PFSK-1 (cell line): ENCODE measurements at regions not wholly inside any gene's neighbourhood (a gene's known extent, or its start where the extent isn't known, plus 50 kb on each side); places are given as distances from the start of the nearest gene placed in this dataset.

ENCODE experiments used
- FOXP2 ChIP-seq: optimal IDR thresholded peaks from 2 replicates; pipeline ENCODE3; 2011; ENCODE audit warnings: borderline replicate concordance, control low read depth, inconsistent platforms; ENCODE audit not compliant: insufficient read depth; ENCODE audit errors: extremely low read length, extremely low read depth
- POLR2AphosphoS5 ChIP-seq: IDR thresholded peaks from 2 replicates; pipeline ENCODE4 v1.6.1; 2012; ENCODE audit warnings: low read depth, mild to moderate bottlenecking, control low read depth, low read length, moderate library complexity
- SIN3A ChIP-seq: IDR thresholded peaks from 2 replicates; pipeline ENCODE4 v1.6.1; 2012; ENCODE audit warnings: mild to moderate bottlenecking, low read length, moderate library complexity, borderline replicate concordance; ENCODE audit not compliant: insufficient read depth
- TAF1 ChIP-seq: IDR thresholded peaks from 2 replicates; pipeline ENCODE4 v1.6.1; 2012; ENCODE audit warnings: low read length, control low read depth, borderline replicate concordance; ENCODE audit not compliant: insufficient read depth
- TF ChIP-seq, protein P1 (sequence below), 2 experiments: IDR thresholded peaks; 2 replicates each; pipeline versions ENCODE4 v1.6.1 to v1.8.0; 2011 to 2012; ENCODE audit warnings: low read depth in 2 of 2, low read length in 2 of 2, control low read depth in 1 of 2, inconsistent platforms in 1 of 2, mild to moderate bottlenecking in 1 of 2, moderate library complexity in 1 of 2; ENCODE audit not compliant: insufficient read depth in 1 of 2

DNA sequence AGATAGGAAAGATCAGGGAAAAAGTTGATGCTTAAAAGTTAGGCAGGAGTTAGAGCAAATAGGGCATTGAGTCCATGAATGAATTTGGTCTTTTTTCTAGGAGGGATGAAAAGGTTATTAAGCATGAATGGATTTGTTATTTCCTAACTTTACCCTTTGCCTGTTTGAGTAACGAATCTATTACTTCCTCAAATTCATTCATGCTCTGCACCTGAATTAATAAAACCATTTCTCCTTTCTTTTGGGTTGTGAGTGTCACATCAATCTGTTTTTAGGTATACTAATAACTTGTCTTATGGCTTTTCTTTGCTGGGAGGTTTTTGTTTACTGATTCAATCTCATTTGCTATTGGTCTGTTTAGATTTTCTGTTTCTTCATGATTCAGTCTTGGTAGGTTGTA, 1217.7 kb upstream of the CELF2 start:
- TF ChIP-seq POLR2AphosphoS5: no peak
- TF ChIP-seq SIN3A: no peak
- no peak for TF ChIP-seq TAF1
- TF ChIP-seq FOXP2: no peak
- TF ChIP-seq, protein P1, sequence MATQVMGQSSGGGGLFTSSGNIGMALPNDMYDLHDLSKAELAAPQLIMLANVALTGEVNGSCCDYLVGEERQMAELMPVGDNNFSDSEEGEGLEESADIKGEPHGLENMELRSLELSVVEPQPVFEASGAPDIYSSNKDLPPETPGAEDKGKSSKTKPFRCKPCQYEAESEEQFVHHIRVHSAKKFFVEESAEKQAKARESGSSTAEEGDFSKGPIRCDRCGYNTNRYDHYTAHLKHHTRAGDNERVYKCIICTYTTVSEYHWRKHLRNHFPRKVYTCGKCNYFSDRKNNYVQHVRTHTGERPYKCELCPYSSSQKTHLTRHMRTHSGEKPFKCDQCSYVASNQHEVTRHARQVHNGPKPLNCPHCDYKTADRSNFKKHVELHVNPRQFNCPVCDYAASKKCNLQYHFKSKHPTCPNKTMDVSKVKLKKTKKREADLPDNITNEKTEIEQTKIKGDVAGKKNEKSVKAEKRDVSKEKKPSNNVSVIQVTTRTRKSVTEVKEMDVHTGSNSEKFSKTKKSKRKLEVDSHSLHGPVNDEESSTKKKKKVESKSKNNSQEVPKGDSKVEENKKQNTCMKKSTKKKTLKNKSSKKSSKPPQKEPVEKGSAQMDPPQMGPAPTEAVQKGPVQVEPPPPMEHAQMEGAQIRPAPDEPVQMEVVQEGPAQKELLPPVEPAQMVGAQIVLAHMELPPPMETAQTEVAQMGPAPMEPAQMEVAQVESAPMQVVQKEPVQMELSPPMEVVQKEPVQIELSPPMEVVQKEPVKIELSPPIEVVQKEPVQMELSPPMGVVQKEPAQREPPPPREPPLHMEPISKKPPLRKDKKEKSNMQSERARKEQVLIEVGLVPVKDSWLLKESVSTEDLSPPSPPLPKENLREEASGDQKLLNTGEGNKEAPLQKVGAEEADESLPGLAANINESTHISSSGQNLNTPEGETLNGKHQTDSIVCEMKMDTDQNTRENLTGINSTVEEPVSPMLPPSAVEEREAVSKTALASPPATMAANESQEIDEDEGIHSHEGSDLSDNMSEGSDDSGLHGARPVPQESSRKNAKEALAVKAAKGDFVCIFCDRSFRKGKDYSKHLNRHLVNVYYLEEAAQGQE (IDR thresholded peaks at IDR 0.05; ENCODE audit: insufficient read depth in 1 of 2, low read depth in 2 of 2, low read length in 2 of 2): no peak

DNA sequence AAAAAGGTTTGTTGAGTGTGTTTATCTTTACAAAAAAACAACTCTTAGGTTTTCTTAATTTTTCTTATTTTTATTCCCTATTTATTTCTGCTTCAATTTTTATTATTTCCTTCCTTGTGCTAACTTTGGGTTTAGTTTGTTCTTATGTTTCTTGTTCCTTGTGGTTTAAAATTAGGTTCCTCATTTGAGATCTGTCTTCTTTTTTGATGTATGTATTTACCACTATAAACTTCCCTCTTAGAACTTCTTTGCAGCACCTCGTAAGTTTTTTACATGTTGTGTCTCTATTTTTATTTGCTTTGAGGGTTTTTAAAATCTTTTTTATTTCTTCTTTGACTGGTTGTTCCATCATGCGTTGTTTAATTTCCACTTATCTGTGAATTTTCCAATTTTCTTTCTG, 1217.1 kb upstream of the CELF2 start:
- TF ChIP-seq, protein P1 (IDR thresholded peaks at IDR 0.05; ENCODE audit: insufficient read depth in 1 of 2, low read depth in 2 of 2, low read length in 2 of 2): no peak
- no peak for TF ChIP-seq SIN3A
- no peak for TF ChIP-seq POLR2AphosphoS5
- no peak for TF ChIP-seq TAF1
- TF ChIP-seq FOXP2: no peak

DNA sequence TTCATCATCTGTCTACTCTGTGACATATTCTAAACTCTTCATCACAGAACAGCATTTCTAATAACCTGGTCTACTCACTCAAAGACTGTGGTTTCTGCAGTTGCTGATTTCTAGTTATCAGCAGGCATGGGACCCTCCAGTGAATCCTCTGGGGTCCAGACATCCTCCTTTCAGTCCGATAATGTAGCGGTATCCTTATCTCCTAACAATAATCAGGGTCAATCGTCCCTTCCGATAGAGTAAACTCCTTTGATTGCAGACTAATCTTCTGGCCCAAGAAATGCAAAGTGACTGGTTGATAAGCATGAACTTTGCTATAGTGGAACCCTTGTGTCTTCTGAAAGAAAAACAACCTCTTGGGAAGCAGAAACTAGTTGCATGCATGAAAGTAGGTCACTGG, 1209.8 kb upstream of the CELF2 start:
- no peak for TF ChIP-seq POLR2AphosphoS5
- TF ChIP-seq, protein P1 (IDR thresholded peaks at IDR 0.05; ENCODE audit: insufficient read depth in 1 of 2, low read depth in 2 of 2, low read length in 2 of 2): no peak
- no peak for TF ChIP-seq TAF1
- no peak for TF ChIP-seq FOXP2
- TF ChIP-seq SIN3A: no peak

DNA sequence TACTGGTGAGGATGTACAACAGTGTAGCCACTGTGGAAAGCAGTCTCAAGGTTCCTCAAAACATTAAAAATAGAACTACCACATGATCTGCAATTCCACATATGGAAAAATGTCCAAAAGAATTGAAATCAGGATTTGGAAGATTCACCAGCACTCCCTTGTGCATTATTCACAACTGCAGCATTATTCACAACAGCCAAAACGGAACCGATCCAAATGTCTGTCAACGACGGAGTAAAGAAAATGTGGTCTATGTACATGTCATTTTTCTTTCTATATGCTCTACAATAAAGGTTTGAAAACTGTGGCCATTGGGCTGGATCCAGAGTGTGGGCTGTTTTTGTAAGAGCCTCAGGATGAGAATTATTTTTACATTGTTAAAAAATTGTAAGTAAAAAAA, 1206.1 kb upstream of the CELF2 start:
- TF ChIP-seq TAF1 (no peak), FOXP2 (no peak), POLR2AphosphoS5 (no peak), SIN3A (no peak)
- TF ChIP-seq, protein P1 (IDR thresholded peaks at IDR 0.05; ENCODE audit: insufficient read depth in 1 of 2, low read depth in 2 of 2, low read length in 2 of 2): no peak
